ENCODE measurements at regions not wholly inside any gene's neighbourhood (a gene's known extent, or its start where the extent isn't known, plus 50 kb on each side); places are given as distances from the start of the nearest gene placed in this dataset.

- in situ Hi-C loops (cut with HindIII; ENCODE audit: extremely low pct_ligation_motif_present, low pct_unique_long_range_greater_than_20kb): no loop called here
- TF ChIP-seq HMGXB3 (CRISPR knock-in tag; IDR thresholded peaks at IDR 0.05; ENCODE audit: borderline replicate concordance) (no peak), SKI (IDR thresholded peaks at IDR 0.05; ENCODE audit: partially characterized antibody) (no peak), ZNF530 (CRISPR knock-in tag; IDR thresholded peaks at IDR 0.05; ENCODE audit: low read depth) (no peak), USF2 (IDR thresholded peaks at IDR 0.05; ENCODE audit: low read depth, low read length) (no peak), USF2 (CRISPR knock-in tag; IDR thresholded peaks at IDR 0.05; ENCODE audit: borderline replicate concordance) (no peak), ZFP90 (CRISPR knock-in tag; IDR thresholded peaks at IDR 0.05; ENCODE audit: borderline replicate concordance) (no peak), ZNF296 (CRISPR knock-in tag; conservative IDR thresholded peaks at IDR 0.05) (no peak), SMARCC2 (IDR thresholded peaks at IDR 0.05) (no peak), RELA (CRISPR knock-in tag; IDR thresholded peaks at IDR 0.05) (no peak), ZFYVE20 (CRISPR knock-in tag; IDR thresholded peaks at IDR 0.05; ENCODE audit: borderline replicate concordance, low read depth) (no peak), ZNF232 (CRISPR knock-in tag; IDR thresholded peaks at IDR 0.05; ENCODE audit: borderline replicate concordance) (no peak), SCMH1 (CRISPR knock-in tag; IDR thresholded peaks at IDR 0.05; ENCODE audit: borderline replicate concordance) (no peak), ZNF687 (CRISPR knock-in tag; IDR thresholded peaks at IDR 0.05) (no peak), POGZ (CRISPR knock-in tag; IDR thresholded peaks at IDR 0.05) (no peak), ZNF337 (CRISPR knock-in tag; IDR thresholded peaks at IDR 0.05; ENCODE audit: borderline replicate concordance, low read depth) (no peak), ZNF543 (CRISPR knock-in tag; IDR thresholded peaks at IDR 0.05) (no peak)
These were observed 291.4 kb downstream of the TGFB2 start for GRCh38 chr1:218636548-218636947.

More at GRCh38 chr1:218636548-218636947, 291.4 kb downstream of the TGFB2 start:
- Histone ChIP-seq H3K79me2 (ENCODE audit: insufficient read depth, low read length) (no peaks in the 10 kb centered on the region), H2AFZ (ENCODE audit: low read length) (no peak overlapping the region), H3K9me3 (ENCODE audit: low read length) (no peaks in the 10 kb centered on the region), H3K36me3 (replicated peaks in 1 of 2; ENCODE audit: control insufficient read depth in 1 of 2, insufficient read depth in 2 of 2, low read length in 2 of 2) (no peaks in the 10 kb centered on the region), H3K4me2 (ENCODE audit: low read depth, low read length) (no peak overlapping the region), H4K20me1 (ENCODE audit: insufficient read depth, low read length) (no peaks in the 10 kb centered on the region), H3K27ac (ENCODE audit: extremely low read length, insufficient read depth, low read length) (no peak overlapping the region), H3K9ac (ENCODE audit: insufficient read depth, low read depth, low read length) (no peak overlapping the region), H3K4me3 (replicated peaks in 1 of 3; ENCODE audit: insufficient read depth in 1 of 3, low read depth in 2 of 3, low read length in 3 of 3) (no peak overlapping the region), H3K27me3 (ENCODE audit: control insufficient read depth in 1 of 2, insufficient read depth in 2 of 2, low read length in 2 of 2) (no peaks in the 10 kb centered on the region; a peak in 1 of 5 replicates), H3K4me1 (ENCODE audit: insufficient read depth, low read length) (no peaks in the 10 kb centered on the region)
- CTCF ChIA-PET (ENCODE audit: low intra/inter-chr PET ratio, low total read pairs): no interaction called here
- WGBS (ENCODE audit: low lambda C conversion rate): 0% methylated on average over 1 of the region's 1 CpG
- DNase-seq (ENCODE audit: low spot score): no peak
- POLR2A ChIA-PET: no interaction called here
- no peak for ATAC-seq
- no peak for FAIRE-seq
- intact Hi-C loops (cut with micrococcal nuclease; ENCODE audit: unreplicated experiment): no loop called here
- no TSS peak for BruUV-seq (replicated peaks)

Measured in HepG2 (cell line).